ENCODE measurements at regions not wholly inside any gene's neighbourhood (a gene's known extent, or its start where the extent isn't known, plus 50 kb on each side); places are given as distances from the start of the nearest gene placed in this dataset.

GRCh38 chr2:198695879-198696278, 761.9 kb downstream of the SATB2 start:
- no peak for DNase-seq (ENCODE audit: low read depth in 2 of 2)
- H3K4me3 ChIP-seq (replicated peaks in 1 of 2; ENCODE audit: low read depth in 2 of 2, low read length in 2 of 2), result no peak overlapping the region
- TF ChIP-seq CTCF (IDR thresholded peaks at IDR 0.05; ENCODE audit: low read depth, low read length), result no peak

GRCh38 chr2:198692907-198693510, 764.7 kb downstream of the SATB2 start:
- DNase-seq (ENCODE audit: low read depth in 2 of 2), result no peak
- no peak for TF ChIP-seq CTCF (IDR thresholded peaks at IDR 0.05; ENCODE audit: low read depth, low read length)
- no peak overlapping the region for H3K4me3 ChIP-seq (replicated peaks in 1 of 2; ENCODE audit: low read depth in 2 of 2, low read length in 2 of 2)

GRCh38 chr2:198691236-198691635, 766.5 kb downstream of the SATB2 start:
- H3K4me3 ChIP-seq (replicated peaks in 1 of 2; ENCODE audit: low read depth in 2 of 2, low read length in 2 of 2), result no peak overlapping the region
- no peak for TF ChIP-seq CTCF (IDR thresholded peaks at IDR 0.05; ENCODE audit: low read depth, low read length)
- no peak for DNase-seq (ENCODE audit: low read depth in 2 of 2)

- no peak for DNase-seq (ENCODE audit: low read depth in 2 of 2)
- no peak for TF ChIP-seq CTCF (IDR thresholded peaks at IDR 0.05; ENCODE audit: low read depth, low read length)
- H3K4me3 ChIP-seq (replicated peaks in 1 of 2; ENCODE audit: low read depth in 2 of 2, low read length in 2 of 2), result no peak overlapping the region
These were observed 793.4 kb downstream of the SATB2 start for GRCh38 chr2:198664321-198664720.

- TF ChIP-seq CTCF (IDR thresholded peaks at IDR 0.05; ENCODE audit: low read depth, low read length), result no peak
- no peak for DNase-seq (ENCODE audit: low read depth in 2 of 2)
These were observed 794.8 kb downstream of the SATB2 start for GRCh38 chr2:198662905-198663304.

GRCh38 chr2:198660501-198660900, 797.2 kb downstream of the SATB2 start:
- DNase-seq (ENCODE audit: low read depth in 2 of 2), result no peak
- TF ChIP-seq CTCF (IDR thresholded peaks at IDR 0.05; ENCODE audit: low read depth, low read length), result no peak
- H3K4me3 ChIP-seq (replicated peaks in 1 of 2; ENCODE audit: low read depth in 2 of 2, low read length in 2 of 2), result no peak overlapping the region

More at GRCh38 chr2:198662905-198663304, 794.8 kb downstream of the SATB2 start:
- H3K4me3 ChIP-seq (replicated peaks in 1 of 2; ENCODE audit: low read depth in 2 of 2, low read length in 2 of 2), result no peak overlapping the region
